ENCODE measurements at regions not wholly inside any gene's neighbourhood (a gene's known extent, or its start where the extent isn't known, plus 50 kb on each side); places are given as distances from the start of the nearest gene placed in this dataset.

DNA sequence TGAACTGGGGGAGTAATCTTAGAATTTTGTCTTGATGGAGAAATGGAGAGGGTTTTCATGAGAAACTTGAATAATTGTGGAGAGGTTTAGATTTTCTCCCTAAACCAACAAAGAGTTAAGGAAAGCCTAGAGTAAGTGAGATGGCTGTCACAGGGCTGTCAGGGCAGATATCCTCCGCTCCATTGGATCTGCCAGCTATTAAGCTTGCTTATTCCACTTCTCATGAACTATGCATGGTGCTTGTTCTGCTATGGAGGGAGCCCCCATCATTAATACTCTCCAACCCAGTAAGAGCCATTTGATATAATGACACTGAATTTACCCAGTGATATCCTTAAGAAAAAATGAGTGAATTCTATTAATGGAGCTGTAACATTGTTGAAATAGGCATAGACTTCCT lies 342.8 kb upstream of the MTNR1B start:
- intact Hi-C loops (cut with DNase I) = no loop called here
- TF ChIP-seq, protein P1, sequence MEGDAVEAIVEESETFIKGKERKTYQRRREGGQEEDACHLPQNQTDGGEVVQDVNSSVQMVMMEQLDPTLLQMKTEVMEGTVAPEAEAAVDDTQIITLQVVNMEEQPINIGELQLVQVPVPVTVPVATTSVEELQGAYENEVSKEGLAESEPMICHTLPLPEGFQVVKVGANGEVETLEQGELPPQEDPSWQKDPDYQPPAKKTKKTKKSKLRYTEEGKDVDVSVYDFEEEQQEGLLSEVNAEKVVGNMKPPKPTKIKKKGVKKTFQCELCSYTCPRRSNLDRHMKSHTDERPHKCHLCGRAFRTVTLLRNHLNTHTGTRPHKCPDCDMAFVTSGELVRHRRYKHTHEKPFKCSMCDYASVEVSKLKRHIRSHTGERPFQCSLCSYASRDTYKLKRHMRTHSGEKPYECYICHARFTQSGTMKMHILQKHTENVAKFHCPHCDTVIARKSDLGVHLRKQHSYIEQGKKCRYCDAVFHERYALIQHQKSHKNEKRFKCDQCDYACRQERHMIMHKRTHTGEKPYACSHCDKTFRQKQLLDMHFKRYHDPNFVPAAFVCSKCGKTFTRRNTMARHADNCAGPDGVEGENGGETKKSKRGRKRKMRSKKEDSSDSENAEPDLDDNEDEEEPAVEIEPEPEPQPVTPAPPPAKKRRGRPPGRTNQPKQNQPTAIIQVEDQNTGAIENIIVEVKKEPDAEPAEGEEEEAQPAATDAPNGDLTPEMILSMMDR (IDR thresholded peaks at IDR 0.05) = no peak
- H3K4me3 ChIP-seq = no peak overlapping the region
- no peak for ATAC-seq
- no peaks in the 10 kb centered on the region for H3K9me3 ChIP-seq
- no peaks in the 10 kb centered on the region for H3K4me1 ChIP-seq
- H3K27me3 ChIP-seq = no peaks in the 10 kb centered on the region
- H3K36me3 ChIP-seq = no peaks in the 10 kb centered on the region
- no peak overlapping the region for H3K27ac ChIP-seq
- WGBS, 2 donors = 94 to 95% methylated on average over 1 of the region's 1 CpG
- DNase-seq = no peak

DNA sequence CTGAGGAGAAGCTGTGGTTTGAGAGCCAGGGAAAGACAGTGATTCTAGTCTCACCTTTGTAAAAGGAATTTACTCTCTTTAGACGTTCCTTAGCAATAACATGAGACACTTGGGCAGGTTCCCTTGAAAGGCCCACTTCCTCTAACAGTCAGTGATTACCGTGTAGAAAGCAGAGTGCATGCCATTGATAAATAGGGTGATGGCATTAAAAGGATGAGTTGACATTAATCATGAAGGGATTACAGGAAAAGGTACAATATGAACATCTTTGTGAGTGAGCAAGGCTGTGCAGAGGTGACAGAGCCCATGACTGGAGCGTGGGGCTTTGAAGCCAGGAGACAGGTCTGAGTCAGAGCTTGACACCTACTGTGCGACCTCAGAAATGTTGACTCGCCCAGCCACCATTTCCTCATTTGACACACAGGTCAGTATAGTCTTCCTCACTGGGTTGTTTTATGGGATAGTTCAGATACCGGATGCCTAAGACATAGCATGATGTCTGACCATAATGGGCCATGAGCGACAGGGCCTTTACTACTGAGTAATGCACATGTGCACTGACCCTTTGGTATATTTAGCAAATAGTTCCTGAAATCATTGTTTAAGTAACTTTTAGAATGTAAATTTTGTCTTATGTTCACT lies 341.7 kb upstream of the MTNR1B start:
- 87 to 91% methylated on average over 7 of the region's 7 CpGs for WGBS, 2 donors
- Histone ChIP-seq H3K4me1 (no peaks in the 10 kb centered on the region), H3K36me3 (no peaks in the 10 kb centered on the region), H3K9me3 (no peaks in the 10 kb centered on the region), H3K27ac (no peak overlapping the region), H3K4me3 (no peak overlapping the region), H3K27me3 (no peaks in the 10 kb centered on the region)
- TF ChIP-seq, protein P1 (IDR thresholded peaks at IDR 0.05) = no peak
- ATAC-seq (no peak), DNase-seq (no peak)
- intact Hi-C loops (cut with DNase I) = no loop called here

DNA sequence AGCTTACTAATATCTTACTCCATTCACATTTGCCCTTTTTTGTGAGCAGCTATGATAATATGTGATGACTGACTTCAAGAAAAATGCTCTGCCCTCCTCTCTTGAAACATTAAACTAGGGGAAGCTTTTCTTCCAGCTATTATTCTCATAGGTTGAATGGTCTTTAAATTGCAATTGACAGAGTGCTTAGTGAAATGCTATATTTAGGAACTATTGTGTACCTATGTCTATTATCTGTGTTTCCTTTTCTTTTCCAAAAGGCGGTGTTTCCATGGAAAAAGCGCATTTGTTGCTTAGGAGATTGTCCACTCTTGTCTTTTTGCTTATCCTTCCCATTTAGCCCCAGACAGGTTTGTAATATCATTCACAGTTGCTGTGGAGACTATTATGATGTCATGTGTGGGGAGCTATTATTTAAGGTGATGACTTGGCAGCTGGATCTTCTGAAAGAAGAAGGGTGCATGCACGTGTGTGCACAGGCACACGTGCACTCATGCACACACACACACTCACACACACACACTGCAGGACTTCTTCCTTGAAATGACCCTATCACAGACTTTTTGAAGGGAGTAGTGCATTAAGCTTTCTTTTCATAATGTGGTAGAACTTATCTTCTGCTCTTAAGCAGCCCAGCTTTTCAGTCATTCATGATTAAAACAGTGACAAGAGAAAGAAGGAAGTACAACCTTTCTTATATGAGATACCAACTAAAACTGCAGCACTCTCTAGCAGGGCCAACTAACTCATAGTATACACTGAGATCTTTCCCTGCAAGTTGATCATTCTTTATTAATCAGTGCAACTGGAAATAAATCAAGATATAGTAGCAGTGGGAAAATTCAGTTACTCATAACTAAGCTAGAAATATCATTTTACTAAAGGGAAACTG lies 340.8 kb upstream of the MTNR1B start:
- no peaks in the 10 kb centered on the region for H3K27me3 ChIP-seq
- no peak for ATAC-seq
- 58 to 59% methylated on average over 4 of the region's 4 CpGs for WGBS, 2 donors

GRCh38 chr11:92632495-92632894 lies 337.0 kb upstream of the MTNR1B start:
- no peaks in the 10 kb centered on the region for H3K9me3 ChIP-seq
- no peak for DNase-seq
- intact Hi-C loops (cut with DNase I) = no loop called here
- 73 to 86% methylated on average over 3 of the region's 3 CpGs for WGBS, 2 donors
- no peak overlapping the region for H3K27ac ChIP-seq
- no peak for ATAC-seq
- H3K36me3 ChIP-seq = no peaks in the 10 kb centered on the region
- H3K4me1 ChIP-seq = no peaks in the 10 kb centered on the region
- TF ChIP-seq, protein P1 (IDR thresholded peaks at IDR 0.05) = no peak
- H3K4me3 ChIP-seq = no peak overlapping the region
- no peaks in the 10 kb centered on the region for H3K27me3 ChIP-seq

More for the DNA sequence above, 340.8 kb upstream of the MTNR1B start:
- Histone ChIP-seq H3K4me1 (no peaks in the 10 kb centered on the region), H3K27ac (no peak overlapping the region), H3K36me3 (no peaks in the 10 kb centered on the region), H3K4me3 (no peak overlapping the region), H3K9me3 (no peaks in the 10 kb centered on the region)
- no peak for DNase-seq
- intact Hi-C loops (cut with DNase I) = no loop called here
- TF ChIP-seq, protein P1 (IDR thresholded peaks at IDR 0.05) = no peak
